ENCODE measurements at regions not wholly inside any gene's neighbourhood (a gene's known extent, or its start where the extent isn't known, plus 50 kb on each side); places are given as distances from the start of the nearest gene placed in this dataset.

DNA sequence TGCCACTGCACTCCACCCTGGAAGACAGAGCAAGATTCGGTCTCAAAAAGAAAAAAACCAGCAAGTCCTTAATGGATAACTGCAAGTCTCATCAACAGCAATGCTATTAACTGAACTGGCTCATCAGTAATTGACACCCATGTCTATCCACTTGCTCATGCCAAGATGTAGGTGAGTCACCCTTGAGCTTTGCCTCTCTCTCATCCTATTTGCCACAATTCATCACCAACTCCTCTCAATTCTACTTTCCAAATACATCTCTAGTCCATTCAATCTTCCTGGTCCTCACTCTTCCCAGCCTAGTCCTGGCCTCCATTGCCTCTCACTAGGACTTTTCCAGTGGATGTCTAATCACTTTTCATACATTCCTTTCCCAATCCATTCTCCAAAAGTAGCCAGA lies 103.7 kb upstream of the PRMT6 start:
- DNase-seq = no peak

GRCh38 chr1:106954661-106955229 lies 101.7 kb upstream of the PRMT6 start:
- DNase-seq = no peak

DNA sequence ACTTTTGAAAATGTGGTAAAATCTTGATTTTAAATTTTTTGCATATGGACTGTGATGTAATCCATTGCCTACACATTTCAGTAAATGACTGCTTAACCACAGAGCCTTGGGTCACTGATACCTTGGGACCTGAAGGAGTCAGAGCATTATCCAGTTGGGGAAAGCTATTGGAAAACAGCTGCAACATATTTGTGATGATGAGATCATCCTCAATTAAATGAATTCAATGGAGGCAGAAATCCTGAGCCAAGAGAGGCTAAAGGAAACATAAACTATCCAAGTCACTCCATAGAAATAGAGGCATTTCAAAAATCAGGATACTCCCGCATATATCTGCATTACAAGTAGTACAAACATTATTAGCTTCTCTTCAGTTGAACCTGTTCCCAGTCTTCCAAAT lies 99.8 kb upstream of the PRMT6 start:
- no peak for DNase-seq

GRCh38 chr1:106957795-106958194 lies 98.7 kb upstream of the PRMT6 start:
- DNase-seq = no peak

DNA sequence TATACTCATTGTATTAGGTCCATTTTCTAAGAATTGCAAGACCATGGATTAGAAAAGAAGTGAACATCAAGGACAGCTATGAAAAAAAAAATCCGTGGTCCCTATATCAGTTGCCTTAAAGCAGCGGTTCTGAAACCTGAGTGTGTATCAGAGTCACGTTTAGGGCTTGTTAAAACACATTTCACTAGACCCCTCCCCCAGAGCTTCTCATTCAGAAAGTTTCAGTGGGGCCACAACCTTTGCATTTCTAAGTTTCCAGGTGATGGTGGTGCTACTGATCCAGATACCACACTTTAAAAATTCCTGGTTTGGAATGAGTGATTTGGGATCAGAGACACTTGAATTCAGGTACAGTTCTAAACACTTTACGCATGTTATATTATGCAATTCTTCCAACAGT lies 96.1 kb upstream of the PRMT6 start:
- no peak for DNase-seq

GRCh38 chr1:106961646-106962045 lies 94.8 kb upstream of the PRMT6 start:
- DNase-seq = no peak

GRCh38 chr1:106962591-106962990 lies 93.9 kb upstream of the PRMT6 start:
- DNase-seq = no peak

DNA sequence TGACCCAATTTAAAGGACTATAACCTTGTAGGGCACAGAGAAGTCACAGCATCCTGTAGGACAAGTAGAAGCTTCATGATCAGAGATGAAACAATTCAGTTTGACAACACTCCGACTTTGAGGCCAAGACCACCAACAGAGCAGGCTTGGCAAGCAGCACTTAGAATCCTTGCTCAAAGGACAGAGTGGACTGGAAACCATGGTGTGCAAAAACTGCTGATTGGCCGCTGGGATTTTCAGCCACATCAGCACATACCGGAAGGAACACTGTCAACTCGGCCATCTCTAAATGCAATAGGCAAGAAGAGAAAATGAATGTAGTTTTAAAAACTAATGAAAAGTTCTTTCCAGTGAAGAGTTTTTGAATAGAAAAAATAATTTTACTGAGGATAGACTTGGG lies 92.0 kb upstream of the PRMT6 start:
- no peak for DNase-seq

GRCh38 chr1:106968644-106969043 lies 87.8 kb upstream of the PRMT6 start:
- DNase-seq = no peak

- no peak for DNase-seq
Observed at GRCh38 chr1:106969731-106970130, 86.7 kb upstream of the PRMT6 start.

GRCh38 chr1:106972074-106972473 lies 84.4 kb upstream of the PRMT6 start:
- no peak for DNase-seq

DNA sequence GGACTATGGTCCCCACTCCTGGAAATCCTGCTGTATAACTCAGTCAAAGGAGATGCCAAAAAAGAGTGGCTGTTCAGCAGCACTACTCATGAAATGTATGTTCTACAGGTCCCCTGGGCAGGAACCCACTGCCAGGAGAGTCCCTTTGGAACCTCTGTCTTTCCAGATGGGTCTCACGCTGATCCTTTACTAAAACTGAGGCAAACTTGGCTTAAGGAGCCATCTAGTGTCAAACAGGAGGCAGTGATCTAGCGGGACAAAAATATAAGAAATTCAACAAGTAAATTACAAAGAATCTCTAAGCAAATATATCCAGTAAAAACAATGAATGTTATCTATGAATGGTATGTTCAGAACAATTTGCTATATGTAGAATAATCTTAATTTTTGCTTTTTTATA lies 80.5 kb upstream of the PRMT6 start:
- DNase-seq = no peak

DNA sequence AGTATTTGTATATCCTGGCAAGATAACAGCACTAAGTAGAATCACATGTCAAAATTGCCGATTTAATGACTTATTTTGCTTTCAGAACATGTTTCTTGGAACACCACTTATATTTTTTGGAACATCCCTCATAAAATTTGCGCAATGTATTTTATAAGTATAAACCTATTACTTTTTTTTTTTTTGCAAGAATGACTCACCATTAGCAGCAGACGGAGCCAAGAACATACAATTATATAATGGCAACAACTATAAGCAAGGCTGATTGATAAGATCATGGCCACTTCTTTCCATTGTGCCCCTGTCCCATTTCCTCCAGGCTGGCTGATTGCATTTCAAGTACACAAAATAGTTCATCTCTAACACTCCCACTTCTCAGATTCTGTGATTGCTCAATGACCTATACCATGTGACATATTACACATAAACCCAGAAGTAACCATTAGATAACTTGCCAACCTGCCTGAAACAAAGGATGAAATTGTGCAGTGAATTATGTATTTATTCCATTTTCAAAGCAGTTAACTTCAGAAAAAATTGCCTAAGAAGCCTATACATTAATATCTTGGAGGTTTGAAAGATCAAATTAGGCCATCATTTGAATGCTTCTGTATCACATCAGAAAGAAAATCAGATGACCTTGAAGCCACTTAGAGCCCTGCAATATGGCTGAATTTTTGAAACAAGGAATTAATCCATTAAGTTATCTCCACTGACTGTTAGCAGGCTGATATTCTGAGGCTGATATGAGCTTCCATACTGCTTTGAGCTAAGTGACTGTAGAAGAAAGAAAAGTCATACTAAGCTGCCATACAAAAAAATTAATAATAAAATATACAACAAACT lies 77.8 kb upstream of the PRMT6 start:
- DNase-seq = no peak

DNA sequence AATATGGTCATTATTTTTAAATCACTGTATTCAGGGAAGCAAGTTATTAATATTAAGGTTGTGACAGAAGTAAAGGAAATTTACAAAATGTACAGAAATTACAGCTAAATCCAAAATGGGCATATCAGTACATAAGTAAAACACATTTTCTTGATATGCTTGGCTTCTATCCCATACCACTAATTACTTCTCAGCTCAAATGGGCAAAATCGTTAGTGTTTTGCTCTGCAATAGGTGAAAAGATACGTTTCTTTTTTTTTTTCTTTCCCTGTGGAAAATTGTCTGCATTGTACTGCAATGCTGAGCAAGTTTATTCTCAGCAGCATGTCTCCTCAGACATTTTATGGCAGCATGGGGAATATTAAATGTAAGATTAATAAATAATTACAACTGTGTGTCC lies 77.1 kb upstream of the PRMT6 start:
- DNase-seq = no peak

GRCh38 chr1:106980121-106980520 lies 76.4 kb upstream of the PRMT6 start:
- DNase-seq = no peak

- DNase-seq = no peak
Observed at GRCh38 chr1:106984801-106985200, 71.7 kb upstream of the PRMT6 start.

GRCh38 chr1:106986603-106987002 lies 69.9 kb upstream of the PRMT6 start:
- DNase-seq = no peak

GRCh38 chr1:106995970-106996369 lies 60.5 kb upstream of the PRMT6 start:
- DNase-seq = no peak

- DNase-seq = no peak
Observed at GRCh38 chr1:106998431-106999002, 58.0 kb upstream of the PRMT6 start.

DNA sequence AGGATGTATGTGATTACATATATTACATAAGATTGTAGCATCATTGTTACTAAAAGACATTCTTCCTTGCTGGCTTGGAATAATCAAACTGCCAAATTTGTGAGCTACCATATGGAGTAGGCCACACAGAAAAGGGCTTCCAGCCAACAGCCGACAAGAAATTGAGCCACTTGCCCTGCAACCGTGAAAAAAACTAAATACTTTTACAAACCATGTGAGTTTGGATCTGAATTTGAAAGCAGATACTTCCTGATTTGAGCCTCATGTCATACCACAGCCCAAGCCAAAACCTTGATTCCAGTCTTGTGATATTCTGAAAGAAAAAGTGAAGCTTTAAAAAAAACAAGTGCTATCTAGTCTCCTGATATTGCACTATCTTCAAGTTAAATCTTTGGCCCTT lies 55.6 kb upstream of the PRMT6 start:
- no peak for DNase-seq

DNA sequence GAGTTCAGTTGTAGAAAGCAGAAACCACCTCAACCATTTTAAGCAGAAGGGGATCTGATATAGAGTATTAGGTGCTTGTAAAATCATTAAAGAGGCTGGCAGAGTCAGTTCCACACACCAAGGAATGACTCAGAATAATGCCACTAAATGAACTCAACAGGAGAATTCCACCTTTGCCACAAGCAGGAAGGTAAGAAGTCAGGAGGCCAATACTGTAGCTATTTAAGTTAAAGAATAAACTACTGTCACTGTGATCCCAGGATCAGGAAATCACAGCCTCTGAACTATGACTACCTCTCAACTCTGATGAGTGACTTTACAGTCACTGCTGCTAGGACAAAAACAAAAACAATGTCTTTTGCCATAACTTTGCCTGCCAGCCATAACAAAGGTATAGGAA lies 52.5 kb upstream of the PRMT6 start:
- no peak for DNase-seq

- DNase-seq = no peak
Observed at GRCh38 chr1:107004421-107004820, 52.1 kb upstream of the PRMT6 start.
